ENCODE measurements at regions not wholly inside any gene's neighbourhood (a gene's known extent, or its start where the extent isn't known, plus 50 kb on each side); places are given as distances from the start of the nearest gene placed in this dataset.

DNA sequence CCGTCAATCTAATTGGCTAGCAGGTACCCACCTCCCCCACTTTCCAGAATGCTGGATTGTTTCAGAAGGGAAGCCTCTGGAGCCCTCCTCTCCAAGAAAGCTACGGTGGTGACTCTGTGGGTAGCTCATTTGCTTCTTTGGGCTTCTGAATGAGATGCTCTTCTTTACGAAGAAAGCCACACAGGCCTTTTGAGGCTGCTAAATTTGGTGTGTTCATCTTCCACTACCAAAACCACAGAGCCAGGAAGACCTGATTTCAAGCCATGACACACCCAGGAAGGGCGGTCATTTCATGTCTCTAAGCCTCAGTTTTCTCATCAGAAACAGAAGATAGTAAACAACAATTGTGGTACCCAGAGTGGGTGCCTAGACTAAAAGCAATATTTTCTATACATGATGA is 901.2 kb downstream of the KCNMA1 start:
- no peaks in the 10 kb centered on the region for H4K20me1 ChIP-seq (ENCODE audit: insufficient read depth, low read length, poor library complexity, severe bottlenecking)
- no peaks in the 10 kb centered on the region for H3K27me3 ChIP-seq (ENCODE audit: insufficient read depth, low read length, poor library complexity, severe bottlenecking)
- H3K4me1 ChIP-seq (ENCODE audit: insufficient read depth, low read length, poor library complexity, severe bottlenecking) = peaks cover 6% of the 10 kb centered on the region
- H2AFZ ChIP-seq (ENCODE audit: low read length) = peak overlapping the region; percentile 21; the same call in 1 of the 2 replicates
- H3K4me3 ChIP-seq (ENCODE audit: low read length, poor library complexity, severe bottlenecking) = no peak overlapping the region
- no peaks in the 10 kb centered on the region for H3K9me2 ChIP-seq (replicated peaks; ENCODE audit: low read depth, low read length)
- no peaks in the 10 kb centered on the region for H3K79me2 ChIP-seq (ENCODE audit: insufficient read depth, low read length)
- TF ChIP-seq, protein P1, sequence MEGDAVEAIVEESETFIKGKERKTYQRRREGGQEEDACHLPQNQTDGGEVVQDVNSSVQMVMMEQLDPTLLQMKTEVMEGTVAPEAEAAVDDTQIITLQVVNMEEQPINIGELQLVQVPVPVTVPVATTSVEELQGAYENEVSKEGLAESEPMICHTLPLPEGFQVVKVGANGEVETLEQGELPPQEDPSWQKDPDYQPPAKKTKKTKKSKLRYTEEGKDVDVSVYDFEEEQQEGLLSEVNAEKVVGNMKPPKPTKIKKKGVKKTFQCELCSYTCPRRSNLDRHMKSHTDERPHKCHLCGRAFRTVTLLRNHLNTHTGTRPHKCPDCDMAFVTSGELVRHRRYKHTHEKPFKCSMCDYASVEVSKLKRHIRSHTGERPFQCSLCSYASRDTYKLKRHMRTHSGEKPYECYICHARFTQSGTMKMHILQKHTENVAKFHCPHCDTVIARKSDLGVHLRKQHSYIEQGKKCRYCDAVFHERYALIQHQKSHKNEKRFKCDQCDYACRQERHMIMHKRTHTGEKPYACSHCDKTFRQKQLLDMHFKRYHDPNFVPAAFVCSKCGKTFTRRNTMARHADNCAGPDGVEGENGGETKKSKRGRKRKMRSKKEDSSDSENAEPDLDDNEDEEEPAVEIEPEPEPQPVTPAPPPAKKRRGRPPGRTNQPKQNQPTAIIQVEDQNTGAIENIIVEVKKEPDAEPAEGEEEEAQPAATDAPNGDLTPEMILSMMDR (conservative IDR thresholded peaks at IDR 0.05; ENCODE audit: low read length) = no peak
- TF ChIP-seq EZH2phosphoT487 (IDR thresholded peaks at IDR 0.05; ENCODE audit: borderline replicate concordance) = no peak
- no peaks in the 10 kb centered on the region for H3F3A ChIP-seq (ENCODE audit: low read depth)
- no peak overlapping the region for H3K9ac ChIP-seq (ENCODE audit: low read depth, low read length, poor library complexity, severe bottlenecking)
- no peak overlapping the region for H3K4me2 ChIP-seq (ENCODE audit: low read depth, low read length, poor library complexity, severe bottlenecking)
- H3K36me3 ChIP-seq (ENCODE audit: insufficient read depth, low read length) = no peaks in the 10 kb centered on the region
- peaks cover 2% of the 10 kb centered on the region; the same call in 1 of the 2 replicates for H3K9me3 ChIP-seq (ENCODE audit: insufficient read depth, low read depth, low read length)

DNA sequence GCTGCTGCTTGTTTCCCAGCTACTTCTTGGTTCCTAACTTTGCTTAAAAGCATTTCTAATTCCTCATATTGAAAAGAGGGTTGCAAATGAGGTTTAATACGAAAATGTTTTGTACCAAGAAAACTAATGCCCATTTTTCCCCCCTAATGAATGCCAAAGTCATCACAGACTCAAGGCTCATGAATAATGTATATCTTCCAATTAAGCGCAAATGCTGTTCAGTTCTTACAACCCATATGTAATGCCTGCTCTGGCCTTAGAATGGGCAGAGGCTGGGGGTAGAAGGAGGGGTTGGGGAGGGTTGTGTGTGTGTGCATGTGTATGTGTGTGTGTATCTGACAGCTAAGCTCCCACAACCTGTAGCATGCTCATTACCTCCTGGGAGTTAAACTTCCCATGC is 901.7 kb downstream of the KCNMA1 start:
- H2AFZ ChIP-seq (ENCODE audit: low read length) = no peak overlapping the region
- no peak overlapping the region for H3K9ac ChIP-seq (ENCODE audit: low read depth, low read length, poor library complexity, severe bottlenecking)
- no peaks in the 10 kb centered on the region for H4K20me1 ChIP-seq (ENCODE audit: insufficient read depth, low read length, poor library complexity, severe bottlenecking)
- no peak overlapping the region for H3K4me3 ChIP-seq (ENCODE audit: low read length, poor library complexity, severe bottlenecking)
- H3K27me3 ChIP-seq (ENCODE audit: insufficient read depth, low read length, poor library complexity, severe bottlenecking) = no peaks in the 10 kb centered on the region
- H3K4me2 ChIP-seq (ENCODE audit: low read depth, low read length, poor library complexity, severe bottlenecking) = no peak overlapping the region
- H3K36me3 ChIP-seq (ENCODE audit: insufficient read depth, low read length) = no peaks in the 10 kb centered on the region
- no peaks in the 10 kb centered on the region for H3K9me2 ChIP-seq (replicated peaks; ENCODE audit: low read depth, low read length)
- H3K79me2 ChIP-seq (ENCODE audit: insufficient read depth, low read length) = no peaks in the 10 kb centered on the region
- H3K9me3 ChIP-seq (ENCODE audit: insufficient read depth, low read depth, low read length) = peaks cover 4% of the 10 kb centered on the region; the same call in 1 of the 2 replicates
- H3F3A ChIP-seq (ENCODE audit: low read depth) = no peaks in the 10 kb centered on the region
- TF ChIP-seq EZH2phosphoT487 (IDR thresholded peaks at IDR 0.05; ENCODE audit: borderline replicate concordance) = no peak
- TF ChIP-seq, protein P1 (conservative IDR thresholded peaks at IDR 0.05; ENCODE audit: low read length) = no peak
- peaks cover 6% of the 10 kb centered on the region for H3K4me1 ChIP-seq (ENCODE audit: insufficient read depth, low read length, poor library complexity, severe bottlenecking)

DNA sequence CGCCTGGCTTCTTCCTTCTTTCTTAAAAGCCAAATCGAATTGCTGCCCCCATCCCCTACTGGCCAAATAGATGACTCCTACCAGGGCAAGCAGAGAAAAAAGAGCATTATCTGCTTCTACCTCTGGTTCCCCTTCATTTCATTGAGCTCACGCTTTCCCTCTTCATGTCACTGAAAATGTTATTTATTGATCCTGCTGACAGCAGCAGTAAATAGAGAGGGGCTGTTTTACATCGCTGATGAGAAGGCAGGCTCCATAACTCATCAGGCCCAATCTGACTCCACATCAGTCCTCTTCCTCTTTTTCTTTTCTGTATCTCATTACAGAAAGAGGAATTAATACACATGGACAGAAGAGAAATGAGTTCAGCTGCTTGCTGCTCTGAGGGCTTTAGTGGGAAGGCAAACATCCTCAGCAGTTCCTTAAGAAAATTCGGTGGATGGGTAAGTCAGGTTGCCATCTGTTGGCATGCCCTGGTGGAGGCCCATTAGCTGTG is 904.1 kb downstream of the KCNMA1 start:
- no peak for TF ChIP-seq EZH2phosphoT487 (IDR thresholded peaks at IDR 0.05; ENCODE audit: borderline replicate concordance)
- TF ChIP-seq, protein P1 (conservative IDR thresholded peaks at IDR 0.05; ENCODE audit: low read length) = no peak
- no peaks in the 10 kb centered on the region for H3K27me3 ChIP-seq (ENCODE audit: insufficient read depth, low read length, poor library complexity, severe bottlenecking)
- H3K79me2 ChIP-seq (ENCODE audit: insufficient read depth, low read length) = no peaks in the 10 kb centered on the region
- H3K36me3 ChIP-seq (ENCODE audit: insufficient read depth, low read length) = no peaks in the 10 kb centered on the region
- H3F3A ChIP-seq (ENCODE audit: low read depth) = no peaks in the 10 kb centered on the region
- no peak overlapping the region for H2AFZ ChIP-seq (ENCODE audit: low read length)
- peaks cover 4% of the 10 kb centered on the region; the same call in 1 of the 2 replicates for H3K9me3 ChIP-seq (ENCODE audit: insufficient read depth, low read depth, low read length)
- no peak overlapping the region for H3K4me3 ChIP-seq (ENCODE audit: low read length, poor library complexity, severe bottlenecking)
- no peak overlapping the region for H3K9ac ChIP-seq (ENCODE audit: low read depth, low read length, poor library complexity, severe bottlenecking)
- no peak overlapping the region for H3K4me2 ChIP-seq (ENCODE audit: low read depth, low read length, poor library complexity, severe bottlenecking)
- H4K20me1 ChIP-seq (ENCODE audit: insufficient read depth, low read length, poor library complexity, severe bottlenecking) = no peaks in the 10 kb centered on the region
- peaks cover 6% of the 10 kb centered on the region for H3K4me1 ChIP-seq (ENCODE audit: insufficient read depth, low read length, poor library complexity, severe bottlenecking)
- no peaks in the 10 kb centered on the region for H3K9me2 ChIP-seq (replicated peaks; ENCODE audit: low read depth, low read length)

Measured in Loucy (cell line).